HG03354 (cell line): ENCODE measurements at regions not wholly inside any gene's neighbourhood (a gene's known extent, or its start where the extent isn't known, plus 50 kb on each side); places are given as distances from the start of the nearest gene placed in this dataset.

Source experiments
- ATAC-seq: cut with Tn5 transposase; IDR thresholded peaks from one replicate; pipeline ENCODE4 v1.9.1; 2021; ENCODE audit warnings: mild to moderate bottlenecking; ENCODE audit not compliant: unreplicated experiment, poor library complexity, severe bottlenecking

GRCh38 chr18:51753365-51754057, 556.0 kb upstream of the MEX3C start:
- ATAC-seq, result peak; percentile 76

- no peak for ATAC-seq
Observed at GRCh38 chr18:51754566-51754965, 557.1 kb upstream of the MEX3C start.

- ATAC-seq, result no peak
Observed at GRCh38 chr18:51757255-51757924, 559.9 kb upstream of the MEX3C start.

GRCh38 chr18:51762373-51762772, 564.9 kb upstream of the MEX3C start:
- no peak for ATAC-seq

GRCh38 chr18:51765606-51766360, 568.3 kb upstream of the MEX3C start:
- peak; percentile 48 for ATAC-seq

- ATAC-seq, result peak; percentile 84
Observed at GRCh38 chr18:51767293-51767692, 569.8 kb upstream of the MEX3C start.

- ATAC-seq, result no peak
Observed at GRCh38 chr18:51778115-51778514, 561.9 kb upstream of the DCC start.

GRCh38 chr18:51789871-51790270, 550.1 kb upstream of the DCC start:
- no peak for ATAC-seq

- ATAC-seq, result no peak
Observed at GRCh38 chr18:51801514-51801913, 538.5 kb upstream of the DCC start.

- no peak for ATAC-seq
Observed at GRCh38 chr18:51802569-51803428, 537.2 kb upstream of the DCC start.

GRCh38 chr18:51807336-51807735, 532.7 kb upstream of the DCC start:
- no peak for ATAC-seq

- no peak for ATAC-seq
Observed at GRCh38 chr18:51811883-51812282, 528.1 kb upstream of the DCC start.

- no peak for ATAC-seq
Observed at GRCh38 chr18:51813740-51814139, 526.3 kb upstream of the DCC start.

- no peak for ATAC-seq
Observed at GRCh38 chr18:51821610-51822009, 518.4 kb upstream of the DCC start.

- ATAC-seq, result no peak
Observed at GRCh38 chr18:51824746-51825145, 515.3 kb upstream of the DCC start.

GRCh38 chr18:51833850-51834249, 506.1 kb upstream of the DCC start:
- ATAC-seq, result no peak

- no peak for ATAC-seq
Observed at GRCh38 chr18:51848702-51849101, 491.3 kb upstream of the DCC start.

- no peak for ATAC-seq
Observed at GRCh38 chr18:51852681-51853080, 487.3 kb upstream of the DCC start.

- ATAC-seq, result no peak
Observed at GRCh38 chr18:51857989-51858388, 482.0 kb upstream of the DCC start.

GRCh38 chr18:51861046-51861445, 479.0 kb upstream of the DCC start:
- ATAC-seq, result no peak
